ENCODE measurements at regions not wholly inside any gene's neighbourhood (a gene's known extent, or its start where the extent isn't known, plus 50 kb on each side); places are given as distances from the start of the nearest gene placed in this dataset.

DNA sequence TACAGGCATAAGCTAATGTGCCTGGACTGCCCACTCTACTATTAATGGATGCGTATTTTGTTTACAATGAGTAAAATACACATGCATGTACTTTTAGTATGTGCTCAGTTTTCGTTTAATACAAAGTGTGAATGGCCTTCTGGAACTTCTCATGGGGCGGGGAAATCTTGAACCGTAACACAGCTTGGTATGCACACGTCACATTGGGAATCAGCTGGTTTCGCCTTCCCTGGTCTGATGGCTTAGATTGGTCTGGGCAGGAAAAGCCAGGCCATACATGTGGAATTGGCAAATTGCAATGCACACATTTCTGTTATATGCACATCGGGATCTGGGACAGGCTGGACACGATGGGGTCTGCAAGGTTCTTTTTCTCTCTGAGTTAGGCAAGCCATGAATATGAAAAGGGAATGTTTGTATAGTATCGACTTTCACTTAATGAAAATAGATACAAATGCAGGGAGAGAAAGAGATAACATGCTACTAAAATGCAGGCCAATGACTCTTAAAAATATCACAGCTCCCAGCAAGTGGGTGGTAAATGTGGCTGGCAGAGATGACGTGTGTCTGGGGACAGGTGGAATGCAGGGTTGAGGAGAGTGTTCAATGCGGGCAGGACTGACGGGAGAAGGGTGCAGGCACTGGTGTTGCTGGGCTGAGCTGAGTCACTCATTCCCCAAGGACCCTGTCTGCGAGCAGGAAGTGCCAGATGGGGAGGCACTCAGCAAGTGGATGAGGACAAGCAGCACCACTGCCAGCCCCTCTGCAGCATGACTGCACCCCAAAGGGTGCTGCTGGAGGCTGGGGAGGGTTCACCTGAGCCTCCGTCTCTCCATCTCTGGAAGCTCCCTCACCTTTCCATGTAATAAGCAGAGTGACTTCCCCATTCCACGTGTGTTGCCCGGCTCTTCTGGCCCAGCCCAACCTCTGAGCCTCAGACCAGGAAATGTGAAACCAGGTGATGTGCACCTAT, 204.0 kb upstream of the GPR12 start:
- TF ChIP-seq, protein P1, sequence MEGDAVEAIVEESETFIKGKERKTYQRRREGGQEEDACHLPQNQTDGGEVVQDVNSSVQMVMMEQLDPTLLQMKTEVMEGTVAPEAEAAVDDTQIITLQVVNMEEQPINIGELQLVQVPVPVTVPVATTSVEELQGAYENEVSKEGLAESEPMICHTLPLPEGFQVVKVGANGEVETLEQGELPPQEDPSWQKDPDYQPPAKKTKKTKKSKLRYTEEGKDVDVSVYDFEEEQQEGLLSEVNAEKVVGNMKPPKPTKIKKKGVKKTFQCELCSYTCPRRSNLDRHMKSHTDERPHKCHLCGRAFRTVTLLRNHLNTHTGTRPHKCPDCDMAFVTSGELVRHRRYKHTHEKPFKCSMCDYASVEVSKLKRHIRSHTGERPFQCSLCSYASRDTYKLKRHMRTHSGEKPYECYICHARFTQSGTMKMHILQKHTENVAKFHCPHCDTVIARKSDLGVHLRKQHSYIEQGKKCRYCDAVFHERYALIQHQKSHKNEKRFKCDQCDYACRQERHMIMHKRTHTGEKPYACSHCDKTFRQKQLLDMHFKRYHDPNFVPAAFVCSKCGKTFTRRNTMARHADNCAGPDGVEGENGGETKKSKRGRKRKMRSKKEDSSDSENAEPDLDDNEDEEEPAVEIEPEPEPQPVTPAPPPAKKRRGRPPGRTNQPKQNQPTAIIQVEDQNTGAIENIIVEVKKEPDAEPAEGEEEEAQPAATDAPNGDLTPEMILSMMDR (IDR thresholded peaks at IDR 0.05; ENCODE audit: poor library complexity) = no peak
- TF ChIP-seq EZH2 (IDR thresholded peaks at IDR 0.05; ENCODE audit: borderline replicate concordance) = no peak
